Suprapubic skin (tissue), 4 donors: ENCODE measurements at regions not wholly inside any gene's neighbourhood (a gene's known extent, or its start where the extent isn't known, plus 50 kb on each side); places are given as distances from the start of the nearest gene placed in this dataset.
"Not testable (repeated sequence)": the region's sequence is repeated elsewhere in the genome, so short reads cannot be mapped to it uniquely, and the experiment has no call there.

Source experiments
- CTCF ChIP-seq, 2 donors: fragments of 200-600 bp in 1 of 2; fragments of 450-650 bp in 1 of 2; sonication (generic) in 1 of 2; IDR thresholded peaks; one replicate each; pipeline ENCODE4 v1.5.1; 2016 to 2019; ENCODE audit warnings: antibody characterized with exemption in 2 of 2, mild to moderate bottlenecking in 1 of 2, moderate library complexity in 1 of 2
- EP300 ChIP-seq: sonication (generic); formaldehyde crosslinking; IDR thresholded peaks from one replicate; pipeline ENCODE4 v1.6.1; 2017; ENCODE audit warnings: antibody characterized with exemption
- POLR2AphosphoS5 ChIP-seq, 3 donors: sonication (generic); formaldehyde crosslinking; IDR thresholded peaks; one replicate each; pipeline ENCODE4 v1.6.1; 2017; ENCODE audit warnings: antibody characterized with exemption in 3 of 3

GRCh38 chr3:30484229-30484628 is 122.2 kb upstream of the TGFBR2 start:
- not testable (repeated sequence) for TF ChIP-seq CTCF (IDR thresholded peaks at IDR 0.05); EP300; POLR2AphosphoS5 (IDR thresholded peaks at IDR 0.05)
